K562 (cell line): ENCODE measurements at regions not wholly inside any gene's neighbourhood (a gene's known extent, or its start where the extent isn't known, plus 50 kb on each side); places are given as distances from the start of the nearest gene placed in this dataset.

ENCODE experiments used
- CSDE1 ChIP-seq, 2 experiments: fragments of 450-650 bp; IDR thresholded peaks; 2 replicates each; pipeline ENCODE4 v1.6.1; 2016; ENCODE audit warnings: mild to moderate bottlenecking in 1 of 2
- PTRF ChIP-seq: fragments of 450-650 bp; IDR thresholded peaks from 2 replicates; pipeline ENCODE4 v1.6.1; 2016; ENCODE audit warnings: mild to moderate bottlenecking, missing genetic modification characterization, missing compliant biosample characterization
- SREBF1 ChIP-seq: fragments of 150-350 bp; IDR thresholded peaks from 2 replicates; pipeline ENCODE4 v1.6.1; 2014; ENCODE audit warnings: antibody characterized with exemption, low read depth, low read length, borderline replicate concordance
- ZNF23 ChIP-seq: fragments of 250-450 bp; sonication (Bioruptor Pico); IDR thresholded peaks from 2 replicates; pipeline ENCODE4 v1.4.0; 2020; ENCODE audit warnings: mild to moderate bottlenecking
- TF ChIP-seq, protein P1 (sequence below): fragments of 450-650 bp; IDR thresholded peaks from 2 replicates; pipeline ENCODE4 v1.6.1; 2016; ENCODE audit warnings: low read depth

DNA sequence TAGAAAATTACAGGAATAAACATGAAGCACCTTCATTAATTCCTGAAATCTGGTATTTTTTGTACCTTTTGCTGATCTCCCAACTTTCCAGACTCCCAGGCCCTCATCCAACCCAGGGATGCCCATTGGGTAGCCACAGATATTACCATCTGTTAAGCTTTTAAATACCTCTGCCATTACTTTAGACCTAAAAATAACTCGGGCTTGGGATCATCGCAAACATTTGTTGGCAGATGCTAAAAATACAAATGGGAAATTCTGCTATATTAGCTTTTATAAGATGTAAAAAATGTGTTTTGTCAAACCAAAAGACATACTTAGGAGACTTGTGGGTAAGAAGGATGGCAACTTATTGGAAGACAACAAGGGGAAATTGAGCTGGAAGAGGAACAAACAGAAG is 376.1 kb downstream of the CENPW start (continued):
- TF ChIP-seq, protein P1, sequence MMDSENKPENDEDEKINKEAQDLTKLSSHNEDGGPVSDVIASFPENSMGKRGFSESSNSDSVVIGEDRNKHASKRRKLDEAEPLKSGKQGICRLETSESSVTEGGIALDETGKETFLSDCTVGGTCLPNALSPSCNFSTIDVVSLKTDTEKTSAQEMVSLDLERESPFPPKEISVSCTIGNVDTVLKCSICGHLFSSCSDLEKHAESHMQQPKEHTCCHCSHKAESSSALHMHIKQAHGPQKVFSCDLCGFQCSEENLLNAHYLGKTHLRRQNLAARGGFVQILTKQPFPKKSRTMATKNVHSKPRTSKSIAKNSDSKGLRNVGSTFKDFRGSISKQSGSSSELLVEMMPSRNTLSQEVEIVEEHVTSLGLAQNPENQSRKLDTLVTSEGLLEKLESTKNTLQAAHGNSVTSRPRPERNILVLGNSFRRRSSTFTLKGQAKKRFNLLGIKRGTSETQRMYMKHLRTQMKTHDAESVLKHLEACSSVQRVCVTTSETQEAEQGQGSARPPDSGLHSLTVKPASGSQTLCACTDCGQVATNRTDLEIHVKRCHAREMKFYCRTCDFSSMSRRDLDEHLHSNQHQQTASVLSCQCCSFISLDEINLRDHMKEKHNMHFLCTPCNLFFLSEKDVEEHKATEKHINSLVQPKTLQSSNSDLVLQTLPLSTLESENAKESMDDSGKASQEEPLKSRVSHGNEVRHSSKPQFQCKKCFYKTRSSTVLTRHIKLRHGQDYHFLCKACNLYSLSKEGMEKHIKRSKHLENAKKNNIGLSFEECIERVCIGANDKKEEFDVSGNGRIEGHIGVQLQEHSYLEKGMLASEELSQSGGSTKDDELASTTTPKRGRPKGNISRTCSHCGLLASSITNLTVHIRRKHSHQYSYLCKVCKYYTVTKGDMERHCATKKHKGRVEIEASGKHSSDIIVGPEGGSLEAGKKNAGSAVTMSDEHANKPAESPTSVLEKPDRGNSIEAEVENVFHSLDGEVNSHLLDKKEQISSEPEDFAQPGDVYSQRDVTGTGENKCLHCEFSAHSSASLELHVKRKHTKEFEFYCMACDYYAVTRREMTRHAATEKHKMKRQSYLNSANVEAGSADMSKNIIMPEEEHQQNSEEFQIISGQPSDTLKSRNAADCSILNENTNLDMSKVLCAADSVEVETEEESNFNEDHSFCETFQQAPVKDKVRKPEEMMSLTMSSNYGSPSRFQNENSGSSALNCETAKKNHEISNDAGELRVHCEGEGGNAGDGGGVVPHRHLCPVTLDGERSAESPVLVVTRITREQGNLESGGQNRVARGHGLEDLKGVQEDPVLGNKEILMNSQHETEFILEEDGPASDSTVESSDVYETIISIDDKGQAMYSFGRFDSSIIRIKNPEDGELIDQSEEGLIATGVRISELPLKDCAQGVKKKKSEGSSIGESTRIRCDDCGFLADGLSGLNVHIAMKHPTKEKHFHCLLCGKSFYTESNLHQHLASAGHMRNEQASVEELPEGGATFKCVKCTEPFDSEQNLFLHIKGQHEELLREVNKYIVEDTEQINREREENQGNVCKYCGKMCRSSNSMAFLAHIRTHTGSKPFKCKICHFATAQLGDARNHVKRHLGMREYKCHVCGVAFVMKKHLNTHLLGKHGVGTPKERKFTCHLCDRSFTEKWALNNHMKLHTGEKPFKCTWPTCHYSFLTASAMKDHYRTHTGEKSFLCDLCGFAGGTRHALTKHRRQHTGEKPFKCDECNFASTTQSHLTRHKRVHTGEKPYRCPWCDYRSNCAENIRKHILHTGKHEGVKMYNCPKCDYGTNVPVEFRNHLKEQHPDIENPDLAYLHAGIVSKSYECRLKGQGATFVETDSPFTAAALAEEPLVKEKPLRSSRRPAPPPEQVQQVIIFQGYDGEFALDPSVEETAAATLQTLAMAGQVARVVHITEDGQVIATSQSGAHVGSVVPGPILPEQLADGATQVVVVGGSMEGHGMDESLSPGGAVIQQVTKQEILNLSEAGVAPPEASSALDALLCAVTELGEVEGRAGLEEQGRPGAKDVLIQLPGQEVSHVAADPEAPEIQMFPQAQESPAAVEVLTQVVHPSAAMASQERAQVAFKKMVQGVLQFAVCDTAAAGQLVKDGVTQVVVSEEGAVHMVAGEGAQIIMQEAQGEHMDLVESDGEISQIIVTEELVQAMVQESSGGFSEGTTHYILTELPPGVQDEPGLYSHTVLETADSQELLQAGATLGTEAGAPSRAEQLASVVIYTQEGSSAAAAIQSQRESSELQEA, result no peak
- TF ChIP-seq SREBF1, result no peak
- no peak for TF ChIP-seq PTRF (tag)
- no peak for TF ChIP-seq ZNF23 (CRISPR knock-in tag)
- TF ChIP-seq CSDE1 (IDR thresholded peaks at IDR 0.05), result no peak
